Embryonic facial prominence (tissue), 1 donor: ENCODE measurements at regions not wholly inside any gene's neighbourhood (a gene's known extent, or its start where the extent isn't known, plus 50 kb on each side); places are given as distances from the start of the nearest gene placed in this dataset.

ENCODE experiments used
- DNase-seq: peaks from one replicate; pipeline ENCODE4 v3.0.0-alpha.2; 2016; ENCODE audit errors: extremely low spot score

GRCh38 chr11:115699326-115699725 is 195.1 kb upstream of the CADM1 start:
- DNase-seq = no peak

GRCh38 chr11:115698243-115698642 is 194.0 kb upstream of the CADM1 start:
- DNase-seq = no peak

GRCh38 chr11:115696563-115696962 is 192.3 kb upstream of the CADM1 start:
- DNase-seq = no peak

- DNase-seq = no peak
Measured at GRCh38 chr11:115695677-115696364, 191.6 kb upstream of the CADM1 start.

DNA sequence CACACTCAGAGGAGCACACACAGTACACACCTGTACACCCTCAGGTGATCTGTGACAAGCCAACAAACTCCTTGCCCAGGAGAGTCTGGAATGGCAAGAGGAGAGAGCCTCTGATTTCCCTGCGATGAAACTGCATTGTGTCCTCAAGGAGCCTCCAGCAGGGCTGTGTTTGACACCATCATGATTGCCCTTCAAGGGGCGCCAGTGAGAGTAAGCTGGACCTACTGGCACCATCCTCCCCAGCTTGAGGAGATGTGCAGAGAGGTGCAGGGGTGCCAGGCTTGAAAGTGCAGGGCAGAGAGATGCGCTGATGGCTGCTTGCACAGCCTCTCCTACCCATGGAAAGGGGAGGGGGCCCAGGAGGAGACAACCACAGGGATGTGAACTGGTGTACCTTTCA is 188.8 kb upstream of the CADM1 start:
- DNase-seq = no peak

- DNase-seq = no peak
Measured at GRCh38 chr11:115691030-115691429, 186.8 kb upstream of the CADM1 start.

DNA sequence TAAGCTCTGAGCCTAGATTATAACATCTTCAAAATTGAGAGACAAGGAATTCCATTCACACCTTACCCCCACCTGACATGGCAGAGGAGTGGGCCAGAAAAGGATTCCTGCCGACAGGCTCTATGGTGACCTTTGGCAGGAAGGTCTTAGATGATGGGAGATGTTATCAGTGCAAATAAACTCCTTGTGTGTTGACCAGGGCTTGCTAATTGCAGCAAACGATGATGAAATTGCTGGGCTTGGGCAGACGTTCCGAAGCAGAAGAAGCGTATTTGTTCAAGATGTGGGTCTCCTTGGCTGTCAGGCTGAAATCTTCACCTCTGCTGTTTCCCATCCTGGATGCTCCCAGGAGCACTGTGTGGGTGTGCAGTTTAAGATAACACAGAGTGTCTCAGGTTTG is 183.7 kb upstream of the CADM1 start:
- DNase-seq = no peak

DNA sequence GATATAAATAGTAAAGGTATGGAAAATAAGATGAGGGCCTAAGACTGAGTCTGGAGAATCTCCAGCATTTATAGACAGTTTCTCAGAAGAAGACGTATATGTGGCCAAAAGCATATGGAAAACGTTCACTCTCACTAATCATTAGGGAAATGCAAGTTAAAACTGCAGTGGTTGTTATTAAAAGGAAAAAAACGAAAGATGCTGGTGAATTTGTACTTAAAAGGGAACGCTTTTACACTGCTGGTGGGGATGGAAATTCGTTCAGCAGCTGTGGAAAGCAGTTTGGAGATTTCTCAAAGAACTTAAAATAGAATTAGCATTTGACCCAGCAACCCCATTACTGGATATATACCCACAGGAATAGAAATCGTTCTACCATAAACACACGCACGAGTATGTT is 180.5 kb upstream of the CADM1 start:
- no peak for DNase-seq

GRCh38 chr11:115684135-115684534 is 179.9 kb upstream of the CADM1 start:
- DNase-seq = no peak

- DNase-seq = no peak
Measured at GRCh38 chr11:115682888-115683287, 178.7 kb upstream of the CADM1 start.

GRCh38 chr11:115682101-115682500 is 177.9 kb upstream of the CADM1 start:
- DNase-seq = no peak

DNA sequence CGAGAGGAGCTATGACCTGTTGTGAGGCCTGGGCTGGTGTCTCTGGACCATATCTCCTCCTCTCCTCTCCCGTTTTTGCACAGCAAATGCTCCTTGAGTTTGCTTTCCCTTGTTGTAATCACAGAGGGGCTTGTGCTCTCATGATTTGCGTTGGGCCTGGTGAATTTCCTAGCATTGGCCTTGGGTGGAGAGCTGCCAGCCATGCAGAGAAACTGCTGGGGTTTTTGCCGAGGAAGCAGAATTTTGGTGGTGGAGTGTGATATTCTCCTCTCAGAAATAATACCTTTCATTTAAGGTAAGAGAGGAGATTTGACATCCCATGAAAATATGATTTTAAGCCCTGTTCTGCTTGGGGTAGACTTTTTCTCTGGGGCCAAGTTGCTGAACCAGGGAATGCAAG is 175.7 kb upstream of the CADM1 start:
- no peak for DNase-seq

- no peak for DNase-seq
Measured at GRCh38 chr11:115678942-115679341, 174.7 kb upstream of the CADM1 start.

- no peak for DNase-seq
Measured at GRCh38 chr11:115677190-115677589, 173.0 kb upstream of the CADM1 start.

- no peak for DNase-seq
Measured at GRCh38 chr11:115676768-115677167, 172.6 kb upstream of the CADM1 start.

- no peak for DNase-seq
Measured at GRCh38 chr11:115676206-115676605, 172.0 kb upstream of the CADM1 start.

- no peak for DNase-seq
Measured at GRCh38 chr11:115674937-115675544, 170.8 kb upstream of the CADM1 start.

DNA sequence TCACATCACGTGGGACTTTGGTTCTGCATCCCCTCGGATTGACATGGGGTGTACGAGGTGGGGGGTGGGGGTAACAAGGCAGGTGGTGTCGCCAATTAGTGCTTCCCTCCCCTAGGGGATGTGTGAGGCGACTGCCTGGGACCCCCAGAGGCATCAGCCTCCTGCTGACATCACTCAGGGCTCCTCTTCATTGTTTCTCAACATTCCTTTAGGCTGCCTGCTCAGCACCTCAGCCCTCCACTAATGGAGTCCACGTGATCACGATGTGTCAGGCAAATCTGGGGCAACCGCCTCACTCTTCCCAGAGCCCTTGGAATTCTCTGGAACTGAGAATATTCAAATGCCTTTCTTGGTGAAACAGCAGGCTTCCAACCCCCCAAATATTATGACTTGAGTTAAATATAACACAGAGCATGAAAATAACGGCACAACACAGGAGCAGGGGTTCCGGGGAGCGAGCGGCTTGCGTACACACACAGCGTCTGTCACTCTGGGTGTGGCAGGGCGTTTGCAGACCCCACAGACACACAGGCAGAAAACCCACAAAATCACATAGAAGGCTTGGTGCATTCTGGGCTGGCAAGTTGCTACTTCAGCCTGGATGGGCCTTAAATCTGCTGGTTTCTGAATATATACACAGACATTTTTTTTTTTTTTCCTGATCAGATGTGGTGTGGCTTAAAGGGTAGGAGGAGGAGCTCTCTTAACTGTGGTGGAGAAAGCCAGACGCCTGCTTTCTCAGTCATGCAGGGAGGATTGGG is 170.1 kb upstream of the CADM1 start:
- no peak for DNase-seq

DNA sequence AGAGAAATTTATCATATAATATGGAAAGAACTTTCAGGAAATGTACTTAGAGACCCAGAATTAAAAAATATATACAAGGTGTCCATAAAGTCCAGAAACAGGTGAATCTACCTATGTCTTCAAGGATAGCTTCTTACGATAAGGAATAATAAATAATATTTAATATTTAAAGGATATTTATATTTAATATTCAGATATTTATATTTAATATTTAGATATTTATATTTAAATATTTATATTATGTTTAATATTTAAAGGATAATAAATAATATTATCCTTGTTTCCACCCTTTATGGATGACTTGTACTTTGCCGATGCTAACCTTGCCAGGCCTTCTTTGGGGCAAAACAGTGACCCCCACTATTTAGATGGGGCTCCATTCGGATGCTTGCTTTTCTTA is 169.5 kb upstream of the CADM1 start:
- DNase-seq = no peak

GRCh38 chr11:115672999-115673411 is 168.8 kb upstream of the CADM1 start:
- DNase-seq = no peak

DNA sequence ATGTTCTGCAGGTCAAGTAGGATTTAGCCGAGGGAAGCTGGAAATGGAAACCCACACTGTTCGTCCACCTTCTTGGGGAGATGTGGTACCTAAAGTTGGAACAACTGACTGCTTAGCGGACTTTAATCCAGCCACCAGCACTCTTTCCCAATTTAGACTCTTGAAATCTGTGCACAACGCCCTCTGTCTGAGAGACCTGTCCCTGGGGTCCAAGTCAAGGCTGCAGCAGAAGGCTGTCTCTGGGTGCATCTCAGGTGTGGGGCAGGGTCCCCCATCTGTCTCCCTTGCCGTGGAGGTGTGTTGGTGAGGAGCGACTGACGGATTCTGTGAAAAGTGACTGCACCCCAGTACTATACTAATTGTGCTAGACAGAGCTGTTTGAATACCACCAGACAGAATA is 168.2 kb upstream of the CADM1 start:
- DNase-seq = no peak

- no peak for DNase-seq
Measured at GRCh38 chr11:115670538-115671205, 166.5 kb upstream of the CADM1 start.

DNA sequence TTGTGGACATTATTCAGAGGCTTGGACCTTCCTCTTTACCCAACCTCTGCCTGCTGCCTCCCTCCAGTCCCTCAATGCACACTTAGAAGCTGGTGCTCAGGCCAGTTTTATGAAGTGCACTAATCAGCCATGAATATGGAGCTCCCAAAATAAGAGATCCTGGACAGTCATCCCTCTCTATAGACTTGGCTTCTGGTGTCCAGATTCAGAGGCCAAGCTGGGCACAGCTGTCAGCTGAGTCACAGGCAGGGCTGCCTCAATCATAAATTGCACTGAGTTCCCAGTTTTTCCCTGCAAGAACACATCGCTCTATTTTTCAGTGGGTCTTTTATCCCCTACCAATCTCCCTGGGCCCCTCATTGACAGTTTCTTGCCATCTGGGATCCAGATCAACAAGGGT is 161.7 kb upstream of the CADM1 start:
- DNase-seq = no peak
